OCI-M2 (cell line): ENCODE measurements at regions not wholly inside any gene's neighbourhood (a gene's known extent, or its start where the extent isn't known, plus 50 kb on each side); places are given as distances from the start of the nearest gene placed in this dataset.
"Not testable (repeated sequence)": the region's sequence is repeated elsewhere in the genome, so short reads cannot be mapped to it uniquely, and the experiment has no call there.

ENCODE experiments used
- DNase-seq: peaks from one replicate; lab custom pipeline; 2025; ENCODE audit not compliant: unreplicated experiment; lab: John Stamatoyannopoulos, UW

GRCh38 chr7:112540839-112541577, 60.2 kb downstream of the LSMEM1 start:
- DNase-seq = no peak

GRCh38 chr7:112546723-112547513, 66.1 kb downstream of the LSMEM1 start:
- DNase-seq = no peak

- no peak for DNase-seq
Observed at GRCh38 chr7:112547916-112548315, 67.1 kb downstream of the LSMEM1 start.

- DNase-seq = peak; percentile 32
Observed at GRCh38 chr7:112550468-112551060, 69.8 kb downstream of the LSMEM1 start.

- DNase-seq = not testable (repeated sequence)
Observed at GRCh38 chr7:112551521-112551920, 70.7 kb downstream of the LSMEM1 start.

- DNase-seq = no peak
Observed at GRCh38 chr7:112554591-112554990, 73.8 kb downstream of the LSMEM1 start.

- DNase-seq = no peak
Observed at GRCh38 chr7:112556633-112557032, 75.8 kb downstream of the LSMEM1 start.

GRCh38 chr7:112566442-112567324, 85.9 kb downstream of the LSMEM1 start:
- DNase-seq = no peak

GRCh38 chr7:112567388-112567787, 86.6 kb downstream of the LSMEM1 start:
- no peak for DNase-seq

- no peak for DNase-seq
Observed at GRCh38 chr7:112571852-112572607, 91.2 kb downstream of the LSMEM1 start.

- DNase-seq = no peak
Observed at GRCh38 chr7:112572669-112573301, 92.0 kb downstream of the LSMEM1 start.

- DNase-seq = no peak
Observed at GRCh38 chr7:112573302-112574039, 92.7 kb downstream of the LSMEM1 start.

GRCh38 chr7:112575864-112576263, 95.1 kb downstream of the LSMEM1 start:
- no peak for DNase-seq

GRCh38 chr7:112579388-112579787, 98.6 kb downstream of the LSMEM1 start:
- DNase-seq = no peak

GRCh38 chr7:112580717-112581435, 100.1 kb downstream of the LSMEM1 start:
- no peak for DNase-seq

- DNase-seq = no peak
Observed at GRCh38 chr7:112581529-112581928, 100.7 kb downstream of the LSMEM1 start.

GRCh38 chr7:112584290-112584689, 103.5 kb downstream of the LSMEM1 start:
- DNase-seq = no peak

GRCh38 chr7:112587504-112587903, 106.7 kb downstream of the LSMEM1 start:
- DNase-seq = no peak
